OCI-LY7 (cell line): ENCODE measurements at regions not wholly inside any gene's neighbourhood (a gene's known extent, or its start where the extent isn't known, plus 50 kb on each side); places are given as distances from the start of the nearest gene placed in this dataset.

ENCODE experiments used
- BruUV-seq: library from RNA; stranded (reverse); fragments of 400-500 nt; replicated peaks from 2 replicates; lab custom pipeline; 2021; lab: Mats Ljungman, UMichigan
- CTCF ChIA-PET: fragments of 300-600 bp; sonication (Branson Sonifier 250); formaldehyde crosslinking; loops from one replicate; lab custom pipeline; 2022; ENCODE audit warnings: antibody characterized with exemption; ENCODE audit not compliant: unreplicated experiment; lab: Charles Lee
- POLR2A ChIA-PET: fragments of 300-600 bp; sonication (Branson Sonifier 250); formaldehyde crosslinking; loops from one replicate; lab custom pipeline; 2022; ENCODE audit warnings: antibody characterized with exemption; lab: Charles Lee
- DNase-seq: peaks from one replicate; pipeline ENCODE4 v3.0.0-alpha.2; 2015; ENCODE audit warnings: low spot score
- H2AFZ ChIP-seq: fragments of 200-600 bp; sonication (generic), shearing (Covaris generic); 2 replicates; pipeline ENCODE4 v1.6.1; 2014; ENCODE audit warnings: mild to moderate bottlenecking, antibody characterized with exemption, low read length, moderate library complexity
- H3K27ac ChIP-seq: fragments of 200-600 bp; sonication (generic); 2 replicates; pipeline ENCODE4 v1.5.1; 2014; ENCODE audit warnings: mixed run types, low read depth, mild to moderate bottlenecking, moderate library complexity, low read length, inconsistent platforms; ENCODE audit not compliant: poor library complexity, severe bottlenecking
- H3K36me3 ChIP-seq: fragments of 200-600 bp; sonication (generic); 2 replicates; pipeline ENCODE4 v1.6.1; 2014; ENCODE audit warnings: mild to moderate bottlenecking, antibody characterized with exemption, low read length, moderate library complexity, mixed read lengths; ENCODE audit not compliant: insufficient read depth
- H3K4me1 ChIP-seq: fragments of 200-600 bp; sonication (generic); 2 replicates; pipeline ENCODE4 v1.5.1; 2014; ENCODE audit warnings: mild to moderate bottlenecking, low read length; ENCODE audit not compliant: insufficient read depth, poor library complexity, severe bottlenecking
- H3K4me2 ChIP-seq: fragments of 200-600 bp; sonication (generic); 2 replicates; pipeline ENCODE4 v1.6.1; 2014; ENCODE audit warnings: mild to moderate bottlenecking, low read length
- H3K4me3 ChIP-seq: fragments of 200-600 bp; sonication (generic); 2 replicates; pipeline ENCODE4 v1.5.1; 2014; ENCODE audit warnings: mild to moderate bottlenecking, low read depth, low read length; ENCODE audit not compliant: poor library complexity, severe bottlenecking
- H3K79me2 ChIP-seq: fragments of 200-600 bp; sonication (generic); 2 replicates; pipeline ENCODE4 v1.6.1; 2016; ENCODE audit warnings: low read depth, mild to moderate bottlenecking, low read length, moderate library complexity, mixed read lengths; ENCODE audit not compliant: insufficient read depth
- H3K9me2 ChIP-seq: fragments of 200-600 bp; sonication (generic); 2 replicates; pipeline ENCODE4 v1.6.1; 2016; ENCODE audit warnings: mild to moderate bottlenecking, low read length, mixed read lengths; ENCODE audit not compliant: insufficient read depth
- H3K9me3 ChIP-seq: fragments of 200-600 bp; sonication (generic); 2 replicates; pipeline ENCODE4 v1.6.1; 2014; ENCODE audit warnings: mild to moderate bottlenecking, mixed run types, low read length, mixed read lengths
- H4K20me1 ChIP-seq: fragments of 200-600 bp; sonication (generic); 2 replicates; pipeline ENCODE4 v1.6.1; 2014; ENCODE audit warnings: mild to moderate bottlenecking, antibody characterized with exemption, low read length, moderate library complexity, mixed read lengths; ENCODE audit not compliant: insufficient read depth
- CTCF ChIP-seq: fragments of 200-600 bp; sonication (generic); conservative IDR thresholded peaks from 2 replicates; pipeline ENCODE4 v1.5.1; 2014; ENCODE audit warnings: mild to moderate bottlenecking, antibody characterized with exemption, low read length, moderate library complexity, mixed read lengths
- EZH2phosphoT487 ChIP-seq: fragments of 200-600 bp; sonication (generic); IDR thresholded peaks from 2 replicates; pipeline ENCODE4 v1.6.1; 2018; ENCODE audit warnings: low read depth, borderline replicate concordance, mild to moderate bottlenecking, mixed run types, antibody characterized with exemption, low read length, moderate library complexity, mixed read lengths
- intact Hi-C: fragments of 100-400 bp; cut with micrococcal nuclease; formaldehyde crosslinking; loops from one replicate; pipeline ENCODE4 v1.10.0; 2022; ENCODE audit not compliant: unreplicated experiment

- intact Hi-C loops: no loop called here
- ChIA-PET POLR2A (no interaction called here), CTCF (no interaction called here)
- no peaks in the 10 kb centered on the region for H3K79me2 ChIP-seq
- H3K27ac ChIP-seq: no peak overlapping the region
- H3K36me3 ChIP-seq: no peaks in the 10 kb centered on the region
- H3K4me3 ChIP-seq: no peak overlapping the region
- TF ChIP-seq CTCF: no peak
- no peak for TF ChIP-seq EZH2phosphoT487
- no peak overlapping the region for H3K4me2 ChIP-seq
- no peaks in the 10 kb centered on the region for H3K9me2 ChIP-seq
- H2AFZ ChIP-seq: no peak overlapping the region
- no peaks in the 10 kb centered on the region for H4K20me1 ChIP-seq
- no peaks in the 10 kb centered on the region for H3K9me3 ChIP-seq
- DNase-seq: no peak
- H3K4me1 ChIP-seq: no peaks in the 10 kb centered on the region
- BruUV-seq: no TSS peak
These were observed 128.7 kb downstream of the MN1 start for GRCh38 chr22:27672721-27673418.

- Histone ChIP-seq H3K9me3 (no peaks in the 10 kb centered on the region), H4K20me1 (no peaks in the 10 kb centered on the region), H3K36me3 (no peaks in the 10 kb centered on the region), H3K4me3 (no peak overlapping the region), H2AFZ (no peak overlapping the region), H3K4me2 (no peak overlapping the region), H3K27ac (no peak overlapping the region), H3K4me1 (no peaks in the 10 kb centered on the region), H3K79me2 (no peaks in the 10 kb centered on the region), H3K9me2 (no peaks in the 10 kb centered on the region)
- DNase-seq: no peak
- ChIA-PET POLR2A (no interaction called here), CTCF (no interaction called here)
- TF ChIP-seq EZH2phosphoT487: no peak
- no peak for TF ChIP-seq CTCF
- intact Hi-C loops: no loop called here
- no TSS peak for BruUV-seq
These were observed 127.7 kb downstream of the MN1 start for GRCh38 chr22:27673839-27674238.

- no peaks in the 10 kb centered on the region for H3K9me3 ChIP-seq
- H3K4me2 ChIP-seq: no peak overlapping the region
- no peak for DNase-seq
- no peaks in the 10 kb centered on the region for H3K79me2 ChIP-seq
- intact Hi-C loops: no loop called here
- no TSS peak for BruUV-seq
- no peaks in the 10 kb centered on the region for H3K36me3 ChIP-seq
- no peaks in the 10 kb centered on the region for H4K20me1 ChIP-seq
- no peaks in the 10 kb centered on the region for H3K9me2 ChIP-seq
- no peak overlapping the region for H2AFZ ChIP-seq
- no peaks in the 10 kb centered on the region for H3K4me1 ChIP-seq
- TF ChIP-seq CTCF: no peak
- no peak for TF ChIP-seq EZH2phosphoT487
- no peak overlapping the region for H3K4me3 ChIP-seq
- CTCF ChIA-PET: no interaction called here
- POLR2A ChIA-PET: no interaction called here
- no peak overlapping the region for H3K27ac ChIP-seq
These were observed 127.2 kb downstream of the MN1 start for GRCh38 chr22:27674261-27674923.
